Heart right ventricle (tissue), 16 donors: ENCODE measurements at regions not wholly inside any gene's neighbourhood (a gene's known extent, or its start where the extent isn't known, plus 50 kb on each side); places are given as distances from the start of the nearest gene placed in this dataset.
"Not testable (repeated sequence)": the region's sequence is repeated elsewhere in the genome, so short reads cannot be mapped to it uniquely, and the experiment has no call there.

Experiments
- ATAC-seq, 8 donors: fragments of 200-7000 bp; cut with Tn5 transposase; one replicate each; pipeline ENCODE4 v1.9.1; 2020; ENCODE audit warnings: mild to moderate bottlenecking in 8 of 8, moderate library complexity in 8 of 8, moderate number of reproducible peaks in 1 of 8
- DNase-seq, 2 donors: peaks; one replicate each; pipeline ENCODE4 v3.0.0-alpha.2; 2020
- H3K27ac ChIP-seq, 10 donors: fragments of 200-600 bp; sonication (generic) in 2 of 10; one replicate each; pipeline versions ENCODE4 v1.5.0 to v1.8.0; 2020 to 2022; ENCODE audit warnings: mild to moderate bottlenecking in 3 of 10
- H3K27me3 ChIP-seq, 7 donors: fragments of 200-600 bp; one replicate each; pipeline ENCODE4 v1.8.0; 2021 to 2022; ENCODE audit warnings: mild to moderate bottlenecking in 2 of 7
- H3K36me3 ChIP-seq, 9 donors: fragments of 200-600 bp; sonication (generic) in 1 of 9; one replicate each; pipeline versions ENCODE4 v1.5.0 to v1.8.0; 2020 to 2022; ENCODE audit warnings: mild to moderate bottlenecking in 2 of 9
- H3K4me1 ChIP-seq, 9 donors: fragments of 200-600 bp; sonication (generic) in 1 of 9; one replicate each; pipeline versions ENCODE4 v1.5.0 to v1.8.0; 2020 to 2022; ENCODE audit warnings: mild to moderate bottlenecking in 4 of 9
- H3K4me3 ChIP-seq, 10 donors: fragments of 200-600 bp; sonication (generic) in 2 of 10; one replicate each; pipeline versions ENCODE4 v1.5.0 to v1.8.0; 2020 to 2022; ENCODE audit warnings: mild to moderate bottlenecking in 7 of 10, moderate library complexity in 2 of 10
- H3K9me3 ChIP-seq, 11 donors: fragments of 200-600 bp in 10 of 11; sonication (generic) in 2 of 11; one replicate each; pipeline versions ENCODE4 v1.5.0 to v1.8.0; 2013 to 2022; ENCODE audit warnings: mild to moderate bottlenecking in 2 of 11, control low read depth in 1 of 11, moderate library complexity in 1 of 11
- WGBS, 2 donors: extraction: QIAGEN DNeasy Blood & Tissue Kit; methylation state at CpG; one replicate each; pipeline ENCODE4 v1.1.7; 2013; ENCODE audit warnings: inconsistent platforms in 1 of 2; 5-methylcytosine and 5-hydroxymethylcytosine counted together
- intact Hi-C, 10 donors: fragments of 100-400 bp; cut with DNase I; formaldehyde crosslinking; loops; one replicate each; pipeline versions ENCODE4 v1.11.1 to v1.14.2; 2022
- TF ChIP-seq, protein P1 (sequence below), 9 donors: fragments of 200-600 bp; sonication (generic) in 2 of 9; IDR thresholded peaks; one replicate each; pipeline versions ENCODE4 v1.5.0 to v1.8.0; 2021 to 2022; ENCODE audit warnings: antibody characterized with exemption in 9 of 9, mild to moderate bottlenecking in 5 of 9, moderate library complexity in 1 of 9
- donor health status: Arrhythmogenic right ventricular cardiomyopathy.
- donor health status: ischemic (EF 13 %, LVEDD 7.1; RV severe dilation, severe dysfunction).
- donor health status: healthy with polysubstance abuse.
- donor health status: DM: no; HTN: yes; CAD: no.
- donor health status: DM: no; HTN: no; CAD: no.
- donor health status: ischemic (EF 25% LVEDD 6.9; RV normal size, moderate dysfunction).
- donor health status: ischemic (EF 25% LVEDD 5.7; RV mildly dilated, moderate dysfunction).
- donor health status: healthy.
- donor health status: DM: yes; HTN: yes; CAD: no.
- donor health status: Ischemic cardiomyopathy.
- donor health status: ischemic (EF 35%, LVEDD 5.7; RV mildly dilated, moderate dysfunction).
- donor health status: nonischemic (EF 11% LVEDD 7.7; RV severe dilation, severe dysfunction).
- donor health status: DM: yes; HTN: yes; CAD: no.
- donor health status: PGD.
- donor health status: ischemic (EF 29% LVEDD 5.4; RV normal size, mild dysfunction).
- donor health status: nonischemic (EF 23%, LVEDD 6.1; RV moderate dilation, normal function).

DNA sequence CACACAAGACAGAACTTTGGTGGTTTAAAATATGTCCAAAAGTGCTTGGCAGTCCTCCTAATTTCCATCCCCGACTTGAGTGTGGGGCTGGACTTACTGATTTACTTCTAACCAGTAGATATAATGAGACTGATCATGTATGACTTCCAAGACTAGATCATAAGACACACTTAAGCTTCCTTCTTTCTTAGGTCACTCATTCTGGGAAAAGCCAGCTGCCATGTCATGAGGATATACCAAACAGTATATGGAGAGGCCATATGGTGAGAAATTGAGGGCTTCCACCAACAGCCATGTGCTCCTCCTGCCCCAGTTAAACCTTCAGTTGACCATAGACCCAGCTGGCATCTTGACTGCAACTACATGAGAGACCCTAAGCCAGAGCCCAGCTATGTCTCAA lies 282.8 kb upstream of the PROK2 start:
- intact Hi-C loops = no loop called here
- WGBS, 2 donors = 37 to 61% methylated on average over 1 of the region's 1 CpG
- Histone ChIP-seq H3K27me3 (no peaks in the 10 kb centered on the region), H3K27ac (no peak overlapping the region), H3K4me1 (peaks cover 0 to 5% (median 0%) of the 10 kb centered on the region in 9 donors), H3K4me3 (no peak overlapping the region), H3K9me3 (peaks cover 0 to 14% (median 0%) of the 10 kb centered on the region in 11 donors), H3K36me3 (no peaks in the 10 kb centered on the region)
- ATAC-seq = no peak
- DNase-seq = no peak
- TF ChIP-seq, protein P1, sequence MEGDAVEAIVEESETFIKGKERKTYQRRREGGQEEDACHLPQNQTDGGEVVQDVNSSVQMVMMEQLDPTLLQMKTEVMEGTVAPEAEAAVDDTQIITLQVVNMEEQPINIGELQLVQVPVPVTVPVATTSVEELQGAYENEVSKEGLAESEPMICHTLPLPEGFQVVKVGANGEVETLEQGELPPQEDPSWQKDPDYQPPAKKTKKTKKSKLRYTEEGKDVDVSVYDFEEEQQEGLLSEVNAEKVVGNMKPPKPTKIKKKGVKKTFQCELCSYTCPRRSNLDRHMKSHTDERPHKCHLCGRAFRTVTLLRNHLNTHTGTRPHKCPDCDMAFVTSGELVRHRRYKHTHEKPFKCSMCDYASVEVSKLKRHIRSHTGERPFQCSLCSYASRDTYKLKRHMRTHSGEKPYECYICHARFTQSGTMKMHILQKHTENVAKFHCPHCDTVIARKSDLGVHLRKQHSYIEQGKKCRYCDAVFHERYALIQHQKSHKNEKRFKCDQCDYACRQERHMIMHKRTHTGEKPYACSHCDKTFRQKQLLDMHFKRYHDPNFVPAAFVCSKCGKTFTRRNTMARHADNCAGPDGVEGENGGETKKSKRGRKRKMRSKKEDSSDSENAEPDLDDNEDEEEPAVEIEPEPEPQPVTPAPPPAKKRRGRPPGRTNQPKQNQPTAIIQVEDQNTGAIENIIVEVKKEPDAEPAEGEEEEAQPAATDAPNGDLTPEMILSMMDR (IDR thresholded peaks at IDR 0.05) = no peak

DNA sequence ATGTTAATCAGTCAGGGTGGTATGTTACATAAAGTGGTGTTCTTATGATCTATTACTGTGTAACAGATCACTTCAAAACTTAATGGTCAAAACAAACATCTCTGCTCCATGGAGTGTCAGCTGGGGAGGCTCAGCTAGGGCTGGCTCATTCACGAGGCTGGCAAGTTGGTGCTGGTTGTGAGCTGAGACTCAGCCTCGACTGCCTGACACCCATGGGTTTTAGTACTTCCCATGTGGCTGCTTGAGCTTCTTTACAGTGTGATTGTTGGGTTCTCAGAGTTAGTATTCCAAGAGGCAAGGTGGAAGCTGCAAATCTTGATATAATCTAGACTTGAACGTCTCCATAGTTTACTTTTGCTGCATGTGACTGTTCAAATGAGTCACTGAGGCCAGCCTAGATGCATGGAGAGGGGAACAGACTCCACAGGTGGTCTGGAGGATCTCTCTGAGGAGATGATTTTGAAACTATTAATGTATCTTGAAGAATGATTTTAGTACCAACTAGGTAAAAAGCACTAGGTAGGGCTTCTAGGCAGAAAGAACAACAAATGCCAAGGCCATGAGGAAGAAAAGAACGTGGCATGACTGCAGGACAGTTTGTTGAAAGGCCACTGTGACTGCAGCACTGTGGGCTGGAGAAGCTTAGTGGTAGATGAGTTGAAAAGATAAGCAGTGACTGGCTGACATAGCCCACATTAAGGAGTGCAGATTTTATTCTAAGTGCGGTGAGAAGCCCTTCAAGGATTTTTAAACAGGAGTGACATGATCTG lies 281.1 kb upstream of the PROK2 start:
- H3K4me3 ChIP-seq = no peak overlapping the region
- WGBS, 2 donors = 74% methylated on average over 5 of the region's 5 CpGs
- H3K4me1 ChIP-seq = no peaks in the 10 kb centered on the region
- H3K36me3 ChIP-seq = no peaks in the 10 kb centered on the region
- H3K9me3 ChIP-seq = peaks cover 0 to 14% (median 0%) of the 10 kb centered on the region in 11 donors
- ATAC-seq (no peak), DNase-seq (no peak)
- intact Hi-C loops = no loop called here
- H3K27me3 ChIP-seq = no peaks in the 10 kb centered on the region
- H3K27ac ChIP-seq = no peak overlapping the region
- TF ChIP-seq, protein P1 (IDR thresholded peaks at IDR 0.05) = no peak

DNA sequence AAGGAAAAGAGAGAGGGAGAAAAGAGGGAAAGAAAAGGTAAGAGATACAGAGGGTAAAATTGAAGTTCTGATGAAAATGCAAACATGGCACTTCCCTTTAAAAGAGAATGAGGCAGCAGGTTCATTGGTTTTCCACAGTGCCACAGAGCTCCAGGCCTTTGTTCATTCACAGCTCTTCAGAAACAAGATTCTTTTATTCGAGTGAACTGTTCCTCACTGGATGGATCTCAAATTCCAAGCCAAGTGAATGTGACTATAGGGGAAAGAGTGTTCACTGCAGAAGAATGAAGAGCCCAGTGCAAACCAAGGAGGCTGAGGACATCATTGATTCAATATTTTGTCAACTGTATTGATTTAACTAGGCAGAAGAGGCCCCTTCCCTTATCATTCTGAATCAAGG lies 280.3 kb upstream of the PROK2 start:
- Histone ChIP-seq H3K27me3 (no peaks in the 10 kb centered on the region), H3K27ac (no peak overlapping the region), H3K4me3 (no peak overlapping the region), H3K9me3 (peaks cover 0 to 14% (median 0%) of the 10 kb centered on the region in 11 donors), H3K36me3 (no peaks in the 10 kb centered on the region), H3K4me1 (no peaks in the 10 kb centered on the region)
- intact Hi-C loops = no loop called here
- TF ChIP-seq, protein P1 (IDR thresholded peaks at IDR 0.05) = no peak
- WGBS, 2 donors = 74 to 80% methylated on average over 1 of the region's 1 CpG
- no peak for ATAC-seq
- no peak for DNase-seq

DNA sequence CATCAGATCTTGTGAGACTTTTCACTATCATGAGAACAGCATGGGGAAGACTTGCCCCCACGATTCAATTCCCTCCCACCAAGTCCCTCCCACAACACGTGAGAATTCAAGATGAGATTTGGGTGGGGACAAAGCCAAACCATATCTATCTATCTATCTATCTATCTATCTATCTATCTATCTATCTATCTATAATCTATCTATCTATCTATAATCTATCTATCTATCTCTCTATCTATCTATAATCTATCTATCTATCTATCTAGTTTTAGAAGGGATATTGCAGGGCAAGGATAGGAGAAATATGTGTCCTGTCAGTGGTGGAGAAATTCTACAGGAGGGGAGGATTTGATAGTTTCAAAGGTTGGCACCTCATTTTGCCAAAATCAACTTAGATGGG lies 279.8 kb upstream of the PROK2 start:
- 42 to 47% methylated on average over 2 of the region's 2 CpGs for WGBS, 2 donors
- intact Hi-C loops, H3K36me3 ChIP-seq, DNase-seq, H3K27ac ChIP-seq, H3K4me1 ChIP-seq, ATAC-seq, H3K27me3 ChIP-seq, H3K4me3 ChIP-seq: not testable (repeated sequence)
- H3K9me3 ChIP-seq = peaks cover 0 to 14% (median 0%) of the 10 kb centered on the region in 11 donors

DNA sequence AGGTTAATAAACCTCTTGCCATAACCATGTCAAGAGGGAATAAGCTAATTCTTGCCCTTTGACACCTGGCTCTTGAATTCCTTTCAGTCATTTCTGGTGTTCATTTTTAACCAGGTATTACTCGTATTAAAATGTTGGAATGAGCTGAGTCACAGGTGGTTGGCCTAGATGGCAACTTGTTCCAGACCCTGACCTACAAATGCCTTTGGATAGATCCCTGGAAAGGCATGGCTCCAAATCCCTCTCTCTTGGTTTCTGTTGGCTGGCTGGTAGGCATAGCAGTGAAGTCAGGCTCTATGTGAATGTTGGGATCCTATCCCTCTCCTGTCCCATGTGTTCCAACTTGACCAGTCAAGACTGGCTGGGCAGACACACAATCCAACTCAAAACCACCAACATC lies 277.1 kb upstream of the PROK2 start:
- Histone ChIP-seq H3K27ac (no peak overlapping the region), H3K36me3 (no peaks in the 10 kb centered on the region), H3K27me3 (no peaks in the 10 kb centered on the region), H3K4me3 (no peak overlapping the region), H3K9me3 (peaks cover 0 to 14% (median 0%) of the 10 kb centered on the region in 11 donors), H3K4me1 (peaks cover 0 to 9% (median 0%) of the 10 kb centered on the region in 9 donors)
- ATAC-seq = no peak
- intact Hi-C loops = no loop called here
- DNase-seq = no peak
- TF ChIP-seq, protein P1 (IDR thresholded peaks at IDR 0.05) = no peak
- 71 to 78% methylated on average over 1 of the region's 1 CpG for WGBS, 2 donors
